ENCODE measurements at regions not wholly inside any gene's neighbourhood (a gene's known extent, or its start where the extent isn't known, plus 50 kb on each side); places are given as distances from the start of the nearest gene placed in this dataset.
A peak's percentile ranks its signal among the peaks of the same experiment; 100 is the strongest.
"Not testable (repeated sequence)": the region's sequence is repeated elsewhere in the genome, so short reads cannot be mapped to it uniquely, and the experiment has no call there.

GRCh38 chr12:90497923-90498545, 456.9 kb downstream of the CCER1 start:
- DNase-seq = no peak

- DNase-seq = no peak
Measured at GRCh38 chr12:90490355-90490754, 464.6 kb downstream of the CCER1 start.

- no peak for DNase-seq
Measured at GRCh38 chr12:90489141-90489540, 465.8 kb downstream of the CCER1 start.

GRCh38 chr12:90485560-90485959, 469.4 kb downstream of the CCER1 start:
- no peak for DNase-seq

GRCh38 chr12:90484094-90484493, 470.9 kb downstream of the CCER1 start:
- DNase-seq = no peak

- DNase-seq = no peak
Measured at GRCh38 chr12:90481748-90482147, 473.2 kb downstream of the CCER1 start.

- DNase-seq = no peak
Measured at GRCh38 chr12:90479237-90479636, 475.7 kb downstream of the CCER1 start.

- DNase-seq = no peak
Measured at GRCh38 chr12:90473831-90474230, 481.1 kb downstream of the CCER1 start.

- no peak for DNase-seq
Measured at GRCh38 chr12:90460681-90461080, 494.3 kb downstream of the CCER1 start.

- DNase-seq = no peak
Measured at GRCh38 chr12:90456248-90456647, 498.7 kb downstream of the CCER1 start.

GRCh38 chr12:90455756-90456155, 499.2 kb downstream of the CCER1 start:
- no peak for DNase-seq

GRCh38 chr12:90449611-90450010, 505.4 kb downstream of the CCER1 start:
- DNase-seq = no peak

- not testable (repeated sequence) for DNase-seq
Measured at GRCh38 chr12:90443466-90443865, 511.5 kb downstream of the CCER1 start.

- no peak for DNase-seq
Measured at GRCh38 chr12:90441431-90441830, 513.5 kb downstream of the CCER1 start.

- no peak for DNase-seq
Measured at GRCh38 chr12:90428881-90429280, 526.1 kb downstream of the CCER1 start.

- no peak for DNase-seq
Measured at GRCh38 chr12:90428465-90428864, 526.5 kb downstream of the CCER1 start.

- DNase-seq = no peak
Measured at GRCh38 chr12:90423965-90424364, 531.0 kb downstream of the CCER1 start.

- DNase-seq = peak; percentile 55
Measured at GRCh38 chr12:90410962-90411361, 544.0 kb downstream of the CCER1 start.

GRCh38 chr12:90407841-90408240, 547.1 kb downstream of the CCER1 start:
- no peak for DNase-seq

GRCh38 chr12:90404071-90404470, 550.9 kb downstream of the CCER1 start:
- DNase-seq = no peak

- no peak for DNase-seq
Measured at GRCh38 chr12:90401185-90401584, 553.8 kb downstream of the CCER1 start.

- DNase-seq = no peak
Measured at GRCh38 chr12:90399357-90399756, 555.6 kb downstream of the CCER1 start.

- DNase-seq = no peak
Measured at GRCh38 chr12:90398285-90398836, 556.6 kb downstream of the CCER1 start.

- no peak for DNase-seq
Measured at GRCh38 chr12:90396556-90396955, 558.4 kb downstream of the CCER1 start.

GRCh38 chr12:90393652-90394051, 561.3 kb downstream of the CCER1 start:
- DNase-seq = no peak

Data from activated effector memory CD4-positive, alpha-beta T cell treated with anti-CD3 and anti-CD28 coated beads, Interleukin-2, amount 50 U/mL, for 16 hours (primary cell).